H1 (cell line): ENCODE measurements at regions not wholly inside any gene's neighbourhood (a gene's known extent, or its start where the extent isn't known, plus 50 kb on each side); places are given as distances from the start of the nearest gene placed in this dataset.

Experiments
- CTCF ChIA-PET: fragments of 300-600 bp; sonication (Branson Sonifier 250); formaldehyde crosslinking; loops from one replicate; lab custom pipeline; 2021; ENCODE audit not compliant: partially characterized antibody; lab: Charles Lee
- POLR2A ChIA-PET: fragments of 300-600 bp; sonication (Branson Sonifier 250); formaldehyde crosslinking; loops from one replicate; lab custom pipeline; 2021; ENCODE audit warnings: inconsistent platforms; ENCODE audit not compliant: partially characterized antibody; lab: Charles Lee
- DNase-seq, 2 experiments: peaks; one replicate each; pipeline versions ENCODE4 v3.0.0 to v3.0.0-alpha.2; 2010 to 2022; ENCODE audit warnings: low spot score in 2 of 2, low read depth in 1 of 2, mixed read lengths in 1 of 2
- FAIRE-seq: peaks from 2 replicates; lab custom pipeline; 2011; peaks lifted over from hg19 to GRCh38; lab: Jason Lieb, UNC
- H2AFZ ChIP-seq: 2 replicates; pipeline ENCODE4 v1.8.1; 2012; ENCODE audit warnings: low read length, inconsistent platforms
- H2AK5ac ChIP-seq: 2 replicates; pipeline ENCODE4 v1.6.1; 2013; ENCODE audit warnings: low read depth, low read length
- H2BK120ac ChIP-seq: replicated peaks from 2 replicates; pipeline ENCODE3; 2013; ENCODE audit warnings: low read depth, low read length, inconsistent platforms
- H2BK12ac ChIP-seq: 2 replicates; pipeline ENCODE4 v1.6.1; 2013; ENCODE audit warnings: low read depth, low read length
- H2BK15ac ChIP-seq: 2 replicates; pipeline ENCODE4 v1.6.1; 2013; ENCODE audit warnings: low read length
- H2BK20ac ChIP-seq: 2 replicates; pipeline ENCODE4 v1.6.1; 2013; ENCODE audit warnings: low read length
- H2BK5ac ChIP-seq: 2 replicates; pipeline ENCODE4 v1.6.1; 2013; ENCODE audit warnings: low read depth, low read length
- H3K14ac ChIP-seq: 2 replicates; pipeline ENCODE4 v1.6.1; 2013; ENCODE audit warnings: inconsistent platforms; ENCODE audit not compliant: insufficient read length
- H3K18ac ChIP-seq: 2 replicates; pipeline ENCODE4 v1.6.1; 2013; ENCODE audit warnings: low read length; ENCODE audit errors: extremely low read depth
- H3K23ac ChIP-seq: 2 replicates; pipeline ENCODE4 v1.6.1; 2013; ENCODE audit warnings: inconsistent platforms; ENCODE audit not compliant: insufficient read length
- H3K23me2 ChIP-seq: 2 replicates; pipeline ENCODE4 v1.6.1; 2013; ENCODE audit warnings: low read depth, low read length
- H3K27ac ChIP-seq: 2 replicates; pipeline ENCODE4 v1.6.1; 2011; ENCODE audit warnings: low read depth, low read length, inconsistent platforms
- H3K27me3 ChIP-seq, 4 experiments: replicated peaks in 1 of 4; 1 replicate in 1 of 4; 2 replicates in 3 of 4; pipeline versions ENCODE4 v1.6.1 to v1.8.1; 2011 to 2013; ENCODE audit warnings: low read length in 3 of 4, mild to moderate bottlenecking in 3 of 4, inconsistent platforms in 2 of 4, mixed read lengths in 2 of 4, moderate library complexity in 1 of 4; ENCODE audit not compliant: control insufficient read depth in 3 of 4, insufficient read depth in 3 of 4; ENCODE audit errors: extremely low read depth in 1 of 4
- H3K36me3 ChIP-seq, 4 experiments: 2 replicates each; pipeline versions ENCODE4 v1.6.1 to v1.8.1; 2011 to 2013; ENCODE audit warnings: mild to moderate bottlenecking in 4 of 4, low read length in 3 of 4, moderate library complexity in 2 of 4, control low read depth in 1 of 4, inconsistent platforms in 1 of 4; ENCODE audit not compliant: insufficient read depth in 4 of 4, control insufficient read depth in 2 of 4
- H3K4ac ChIP-seq: replicated peaks from 2 replicates; pipeline ENCODE3; 2013; ENCODE audit warnings: low read length, low read depth, mixed read lengths, inconsistent platforms; ENCODE audit not compliant: insufficient read length
- H3K4me1 ChIP-seq, 4 experiments: replicated peaks in 1 of 4; 1 replicate in 1 of 4; 2 replicates in 3 of 4; pipeline versions ENCODE4 v1.6.1 to v1.8.1; 2011 to 2013; ENCODE audit warnings: low read length in 3 of 4, inconsistent platforms in 2 of 4, mixed read lengths in 1 of 4; ENCODE audit not compliant: insufficient read depth in 4 of 4, control insufficient read depth in 3 of 4
- H3K4me2 ChIP-seq, 2 experiments: 2 replicates each; pipeline versions ENCODE4 v1.6.1 to v1.8.1; 2011 to 2013; ENCODE audit warnings: low read depth in 2 of 2, low read length in 2 of 2, control low read depth in 1 of 2, inconsistent platforms in 1 of 2, mild to moderate bottlenecking in 1 of 2; ENCODE audit not compliant: insufficient read depth in 1 of 2
- H3K4me3 ChIP-seq, 4 experiments: fragments of 200-600, 300-600 bp in 1 of 4; sonication (generic), shearing (Covaris generic), sonication (Bioruptor Twin) in 1 of 4; 2 replicates each; pipeline versions ENCODE4 v1.5.1 to v1.8.1; 2011 to 2016; ENCODE audit warnings: low read length in 4 of 4, low read depth in 3 of 4, control low read depth in 2 of 4, inconsistent platforms in 2 of 4, mild to moderate bottlenecking in 2 of 4, mixed read lengths in 1 of 4, moderate library complexity in 1 of 4; ENCODE audit not compliant: insufficient read depth in 2 of 4; ENCODE audit errors: extremely low read depth in 1 of 4
- H3K56ac ChIP-seq: replicated peaks from 2 replicates; pipeline ENCODE3; 2013; ENCODE audit warnings: low read depth, mild to moderate bottlenecking, mixed read lengths, low read length, inconsistent platforms; ENCODE audit not compliant: insufficient read length
- H3K79me1 ChIP-seq: 2 replicates; pipeline ENCODE4 v1.6.1; 2013; ENCODE audit warnings: low read depth, low read length, control low read depth
- H3K79me2 ChIP-seq, 2 experiments: 2 replicates each; pipeline versions ENCODE4 v1.6.1 to v1.8.1; 2012 to 2013; ENCODE audit warnings: low read length in 2 of 2, mild to moderate bottlenecking in 2 of 2, inconsistent platforms in 1 of 2; ENCODE audit not compliant: insufficient read depth in 2 of 2, control insufficient read depth in 1 of 2
- H3K9ac ChIP-seq, 4 experiments: replicated peaks in 1 of 4; 1 replicate in 1 of 4; 2 replicates in 3 of 4; pipeline versions ENCODE4 v1.6.1 to v1.8.1; 2011 to 2013; ENCODE audit warnings: low read depth in 3 of 4, low read length in 3 of 4, control low read depth in 2 of 4, mild to moderate bottlenecking in 2 of 4, moderate library complexity in 2 of 4, inconsistent platforms in 1 of 4; ENCODE audit errors: extremely low read depth in 1 of 4
- H3K9me3 ChIP-seq, 2 experiments: 2 replicates each; pipeline versions ENCODE4 v1.6.1 to v1.8.1; 2012 to 2013; ENCODE audit warnings: mild to moderate bottlenecking in 2 of 2, moderate library complexity in 2 of 2, control low read depth in 1 of 2, inconsistent platforms in 1 of 2, low read depth in 1 of 2, low read length in 1 of 2, mixed read lengths in 1 of 2; ENCODE audit not compliant: insufficient read depth in 2 of 2
- H4K20me1 ChIP-seq, 2 experiments: replicated peaks in 1 of 2; 2 replicates each; pipeline versions ENCODE3 to v1.8.1; 2011 to 2013; ENCODE audit warnings: inconsistent platforms in 2 of 2, low read length in 2 of 2, mild to moderate bottlenecking in 1 of 2; ENCODE audit not compliant: insufficient read depth in 2 of 2, control insufficient read depth in 1 of 2
- H4K5ac ChIP-seq: 2 replicates; pipeline ENCODE4 v1.6.1; 2013; ENCODE audit warnings: low read length, low read depth, mixed read lengths, inconsistent platforms; ENCODE audit not compliant: insufficient read length
- H4K8ac ChIP-seq: 2 replicates; pipeline ENCODE4 v1.8.0; 2013; ENCODE audit warnings: mild to moderate bottlenecking, moderate library complexity, low read length, inconsistent platforms; ENCODE audit not compliant: insufficient read depth; ENCODE audit errors: extremely low read depth
- H4K91ac ChIP-seq: replicated peaks from 2 replicates; pipeline ENCODE3; 2013; ENCODE audit warnings: low read length, mixed read lengths, inconsistent platforms; ENCODE audit not compliant: insufficient read length
- CHD7 ChIP-seq: fragments of 300-600 bp; sonication (generic); IDR thresholded peaks from 2 replicates; pipeline ENCODE4 v1.7.1; 2012; ENCODE audit warnings: low read length, moderate library complexity, mild to moderate bottlenecking, inconsistent platforms; ENCODE audit not compliant: insufficient replicate concordance
- WGBS, 2 experiments: shearing (Covaris generic) in 1 of 2; methylation state at CpG; one replicate each; pipeline versions ENCODE4 v1.1.6 to v1.1.7; 2013 to 2015; ENCODE audit warnings: low lambda C conversion rate in 2 of 2, mixed read lengths in 2 of 2, inconsistent platforms in 1 of 2, low coverage in 1 of 2, missing lambda C conversion rate in 1 of 2; ENCODE audit not compliant: insufficient replicate concordance in 2 of 2, insufficient coverage in 1 of 2, insufficient read length in 1 of 2; ENCODE audit errors: extremely low coverage in 1 of 2, missing lambda C conversion rate in 1 of 2; 5-methylcytosine and 5-hydroxymethylcytosine counted together

- Histone ChIP-seq H3K9me3 (no peaks in the 10 kb centered on the region), H3K36me3 (no peaks in the 10 kb centered on the region), H3K56ac (no peak overlapping the region), H2AFZ (no peak overlapping the region), H2BK12ac (no peak overlapping the region), H3K14ac (no peak overlapping the region), H3K4me2 (no peak overlapping the region), H2BK5ac (no peak overlapping the region), H3K18ac (no peak overlapping the region), H3K27ac (no peak overlapping the region), H4K20me1 (no peaks in the 10 kb centered on the region), H3K23ac (no peak overlapping the region), H3K23me2 (no peaks in the 10 kb centered on the region), H4K8ac (no peak overlapping the region; the same call in 1 of the 2 replicates), H3K4me1 (no peaks in the 10 kb centered on the region), H3K79me2 (no peaks in the 10 kb centered on the region), H3K4me3 (no peak overlapping the region), H3K9ac (no peak overlapping the region), H2BK120ac (no peak overlapping the region), H4K5ac (no peak overlapping the region), H2BK15ac (no peak overlapping the region), H3K4ac (no peak overlapping the region), H4K91ac (no peak overlapping the region), H2AK5ac (no peak overlapping the region), H2BK20ac (no peak overlapping the region), H3K27me3 (no peaks in the 10 kb centered on the region; a peak in 2 of 7 replicates), H3K79me1 (no peaks in the 10 kb centered on the region)
- DNase-seq (no peak), FAIRE-seq (no peak)
- 86% methylated on average over 6 of the region's 6 CpGs; no CpG with 5 or more reads in 1 of the 2 experiments for WGBS, 2 experiments
- POLR2A ChIA-PET: no interaction called here
- CTCF ChIA-PET: interaction anchor here (1.1 to 1.5 kb wide), 3 partner anchors 11 to 45 kb away, joined by 3 to 4 read pairs (median 4); no protein-coding TSS in a partner anchor
- no peak for TF ChIP-seq CHD7
These were observed 122.3 kb upstream of the PITX1 start for GRCh38 chr5:135156337-135156714.
